ENCODE measurements at regions not wholly inside any gene's neighbourhood (a gene's known extent, or its start where the extent isn't known, plus 50 kb on each side); places are given as distances from the start of the nearest gene placed in this dataset.

DNA sequence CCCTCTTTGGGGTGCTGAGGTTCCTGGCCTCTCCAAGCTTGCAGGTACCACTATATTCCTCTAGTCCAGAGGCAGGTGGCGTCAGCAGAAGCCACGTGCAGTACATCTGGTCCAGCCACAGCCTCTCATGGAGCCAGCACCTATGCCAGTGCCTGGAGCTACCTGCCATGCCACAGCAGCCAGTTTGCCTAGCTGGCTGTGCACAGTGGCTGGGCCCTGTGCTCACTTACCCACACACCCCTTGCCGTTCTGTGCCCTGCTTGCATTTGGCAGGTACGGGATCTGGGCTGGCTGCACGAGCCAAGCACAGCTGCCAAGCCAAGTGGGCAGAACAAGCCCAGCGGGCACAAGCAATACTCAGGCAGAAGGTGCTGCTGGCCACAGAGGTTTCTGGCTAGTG lies 601.1 kb downstream of the EPHA5 start:
- Mint-ChIP-seq H3K4me1 (no peaks in the 10 kb centered on the region), H3K4me3 (no peak overlapping the region), H3K9me3 (no peaks in the 10 kb centered on the region), H3K27ac (no peak overlapping the region), H3K27me3 (no peaks in the 10 kb centered on the region), H3K36me3 (ENCODE audit: low read depth) (no peaks in the 10 kb centered on the region)
- intact Hi-C loops (cut with micrococcal nuclease), result no loop called here
- no peak for DNase-seq

DNA sequence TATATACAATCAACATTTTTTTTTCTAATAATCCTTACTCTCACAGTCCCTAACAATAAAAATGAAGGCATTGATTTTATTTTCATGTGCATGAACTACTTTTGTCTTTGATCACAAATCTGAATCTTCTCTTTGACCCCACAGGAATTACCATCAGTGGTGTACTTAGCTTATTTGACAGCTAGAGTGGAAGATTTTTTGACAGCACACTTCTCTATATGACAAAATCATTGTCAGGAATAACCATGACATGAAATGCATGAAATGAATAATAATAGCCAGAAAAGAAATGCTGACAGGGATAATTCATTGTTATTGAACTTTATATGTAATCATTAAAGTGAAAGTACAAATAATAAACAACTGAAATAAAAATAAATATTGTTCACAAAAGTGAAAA lies 604.2 kb downstream of the EPHA5 start:
- no peak overlapping the region for H3K27ac Mint-ChIP-seq
- no peaks in the 10 kb centered on the region for H3K4me1 Mint-ChIP-seq
- H3K4me3 Mint-ChIP-seq, result no peak overlapping the region
- DNase-seq, result no peak
- H3K36me3 Mint-ChIP-seq (ENCODE audit: low read depth), result no peaks in the 10 kb centered on the region
- intact Hi-C loops (cut with micrococcal nuclease), result no loop called here
- H3K27me3 Mint-ChIP-seq, result no peaks in the 10 kb centered on the region
- no peaks in the 10 kb centered on the region for H3K9me3 Mint-ChIP-seq

DNA sequence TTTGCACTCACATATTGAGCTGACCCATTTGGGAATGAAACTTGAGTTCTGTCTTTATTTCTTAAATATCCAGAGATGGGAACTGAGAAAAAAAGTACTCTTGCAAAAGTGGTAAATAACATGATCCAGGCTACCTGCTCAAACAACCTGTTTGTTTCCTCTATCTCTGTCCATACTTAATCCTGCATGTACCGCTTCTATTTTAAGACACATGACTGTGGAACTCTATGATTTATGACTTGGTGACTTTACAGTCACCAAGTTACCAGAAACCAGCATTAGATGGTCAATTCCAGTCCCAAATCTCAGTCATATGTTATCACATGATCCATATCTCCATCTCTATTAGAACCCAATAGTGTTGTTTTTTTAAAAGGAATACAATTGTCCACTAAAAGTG lies 606.7 kb downstream of the EPHA5 start:
- no peaks in the 10 kb centered on the region for H3K27me3 Mint-ChIP-seq
- no peaks in the 10 kb centered on the region for H3K36me3 Mint-ChIP-seq (ENCODE audit: low read depth)
- DNase-seq, result no peak
- peaks cover 3% of the 10 kb centered on the region for H3K9me3 Mint-ChIP-seq
- H3K4me3 Mint-ChIP-seq, result no peak overlapping the region
- no peak overlapping the region for H3K27ac Mint-ChIP-seq
- no peaks in the 10 kb centered on the region for H3K4me1 Mint-ChIP-seq
- intact Hi-C loops (cut with micrococcal nuclease), result no loop called here

DNA sequence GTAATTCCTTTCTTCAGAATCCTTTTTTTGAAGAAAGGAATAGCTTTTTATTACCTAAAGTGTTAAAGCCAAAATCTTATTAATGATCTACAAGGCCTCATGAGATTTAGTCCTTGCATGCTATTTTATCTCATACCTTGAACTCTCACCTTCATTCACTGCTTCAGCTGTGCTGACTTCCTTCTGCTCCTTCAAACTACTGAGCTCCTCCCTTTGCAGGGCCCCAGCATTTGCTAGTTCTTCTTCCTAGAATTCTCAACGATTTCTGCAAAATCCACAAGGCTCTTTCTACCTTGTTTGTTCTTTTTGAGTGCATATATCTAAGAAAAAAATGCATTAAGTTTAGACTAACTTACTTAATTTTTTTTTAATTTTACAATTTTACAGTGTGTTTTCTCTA lies 619.5 kb downstream of the EPHA5 start:
- H3K9me3 Mint-ChIP-seq, result no peaks in the 10 kb centered on the region
- H3K36me3 Mint-ChIP-seq (ENCODE audit: low read depth), result no peaks in the 10 kb centered on the region
- no peak overlapping the region for H3K4me3 Mint-ChIP-seq
- no peak for DNase-seq
- intact Hi-C loops (cut with micrococcal nuclease), result no loop called here
- no peaks in the 10 kb centered on the region for H3K4me1 Mint-ChIP-seq
- H3K27ac Mint-ChIP-seq, result no peak overlapping the region
- H3K27me3 Mint-ChIP-seq, result no peaks in the 10 kb centered on the region

DNA sequence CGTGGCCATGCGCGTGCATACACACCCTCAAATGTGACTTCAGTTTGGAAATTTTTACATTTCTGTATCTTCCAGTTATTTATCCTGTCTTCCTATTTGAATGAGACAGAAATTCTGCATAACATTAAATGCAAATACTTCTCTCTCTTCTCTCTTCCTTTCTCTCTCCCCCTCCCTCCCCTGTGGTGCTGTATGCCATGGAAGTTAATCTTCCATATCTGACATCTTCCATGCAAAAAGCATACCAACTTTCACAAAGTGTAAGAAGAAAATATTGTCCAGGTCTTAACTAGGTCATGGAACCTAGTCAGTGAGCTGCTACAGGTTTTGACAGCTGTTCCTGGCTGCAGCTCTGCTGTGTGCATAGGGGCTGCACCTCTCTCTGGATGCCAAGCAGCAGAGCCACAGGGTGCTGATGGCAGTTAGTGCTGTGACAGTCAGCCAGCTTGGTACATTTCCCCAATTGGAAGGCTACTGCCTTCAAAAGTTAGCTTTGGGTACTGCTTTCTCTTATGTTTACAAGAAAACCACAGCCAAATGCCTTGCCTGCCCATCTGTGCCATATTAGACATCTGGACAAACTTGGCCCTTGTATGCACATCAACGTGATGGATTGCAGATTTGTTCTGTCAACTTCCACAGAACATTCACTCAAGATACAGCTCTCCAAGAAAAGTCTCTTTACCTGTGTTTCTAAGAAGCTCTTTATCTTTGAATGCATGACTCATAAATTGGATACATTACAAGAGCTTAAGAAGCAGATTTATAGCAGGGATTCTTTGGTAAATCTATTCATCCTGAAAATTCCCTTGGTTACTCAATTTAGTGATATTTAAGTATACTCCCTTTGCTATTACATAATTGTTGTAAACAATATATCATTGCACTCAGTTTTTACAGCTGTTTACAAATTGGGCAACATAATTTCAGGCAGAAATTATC lies 623.8 kb downstream of the EPHA5 start:
- intact Hi-C loops (cut with micrococcal nuclease), result no loop called here
- no peaks in the 10 kb centered on the region for H3K4me1 Mint-ChIP-seq
- H3K4me3 Mint-ChIP-seq, result no peak overlapping the region
- H3K27me3 Mint-ChIP-seq, result no peaks in the 10 kb centered on the region
- H3K27ac Mint-ChIP-seq, result no peak overlapping the region
- DNase-seq, result no peak
- H3K9me3 Mint-ChIP-seq, result no peaks in the 10 kb centered on the region
- H3K36me3 Mint-ChIP-seq (ENCODE audit: low read depth), result no peaks in the 10 kb centered on the region

DNA sequence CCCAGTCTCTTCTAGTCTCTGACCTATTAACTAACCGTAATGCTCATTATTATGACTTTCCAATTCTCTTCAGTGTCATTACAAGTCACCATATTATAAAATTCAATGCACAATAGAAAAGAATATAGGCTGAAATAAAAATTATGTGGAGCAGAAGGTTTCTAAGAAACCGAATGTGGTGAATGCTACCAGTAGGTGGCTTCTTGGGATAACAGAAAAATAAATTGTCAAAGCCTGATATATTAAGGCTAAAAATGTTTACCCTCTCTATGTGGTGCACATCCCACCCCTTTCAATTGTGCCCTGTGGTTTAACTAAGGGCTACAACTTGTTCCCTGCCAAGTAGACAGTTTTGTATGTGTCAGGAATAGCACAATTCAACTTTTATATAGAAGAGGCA lies 624.6 kb upstream of the TECRL start:
- H3K4me3 Mint-ChIP-seq, result no peak overlapping the region

DNA sequence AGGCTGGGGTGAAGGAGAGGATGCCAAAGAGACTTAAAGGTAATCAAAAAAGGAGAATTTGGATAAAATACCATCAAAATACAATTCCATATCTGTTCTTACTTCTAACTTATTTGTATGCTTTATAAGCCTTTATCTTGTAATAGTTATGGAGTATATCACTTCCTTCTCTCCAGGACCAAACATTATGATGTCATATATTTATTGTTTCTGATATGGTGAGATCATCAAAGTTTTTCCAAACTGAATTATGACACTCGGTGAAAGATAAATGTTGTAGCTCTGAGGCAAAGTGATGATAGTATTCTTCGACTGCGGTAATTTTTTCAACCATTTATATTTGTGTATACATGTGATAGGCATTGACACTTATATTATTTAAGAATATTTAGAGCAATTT lies 619.3 kb upstream of the TECRL start:
- no peaks in the 10 kb centered on the region for H3K27me3 Mint-ChIP-seq

More for the DNA sequence above, 624.6 kb upstream of the TECRL start:
- DNase-seq, result no peak
- Mint-ChIP-seq H3K36me3 (ENCODE audit: low read depth) (no peaks in the 10 kb centered on the region), H3K4me1 (no peaks in the 10 kb centered on the region), H3K27me3 (no peaks in the 10 kb centered on the region), H3K27ac (no peak overlapping the region), H3K9me3 (no peaks in the 10 kb centered on the region)
- intact Hi-C loops (cut with micrococcal nuclease), result no loop called here

DNA sequence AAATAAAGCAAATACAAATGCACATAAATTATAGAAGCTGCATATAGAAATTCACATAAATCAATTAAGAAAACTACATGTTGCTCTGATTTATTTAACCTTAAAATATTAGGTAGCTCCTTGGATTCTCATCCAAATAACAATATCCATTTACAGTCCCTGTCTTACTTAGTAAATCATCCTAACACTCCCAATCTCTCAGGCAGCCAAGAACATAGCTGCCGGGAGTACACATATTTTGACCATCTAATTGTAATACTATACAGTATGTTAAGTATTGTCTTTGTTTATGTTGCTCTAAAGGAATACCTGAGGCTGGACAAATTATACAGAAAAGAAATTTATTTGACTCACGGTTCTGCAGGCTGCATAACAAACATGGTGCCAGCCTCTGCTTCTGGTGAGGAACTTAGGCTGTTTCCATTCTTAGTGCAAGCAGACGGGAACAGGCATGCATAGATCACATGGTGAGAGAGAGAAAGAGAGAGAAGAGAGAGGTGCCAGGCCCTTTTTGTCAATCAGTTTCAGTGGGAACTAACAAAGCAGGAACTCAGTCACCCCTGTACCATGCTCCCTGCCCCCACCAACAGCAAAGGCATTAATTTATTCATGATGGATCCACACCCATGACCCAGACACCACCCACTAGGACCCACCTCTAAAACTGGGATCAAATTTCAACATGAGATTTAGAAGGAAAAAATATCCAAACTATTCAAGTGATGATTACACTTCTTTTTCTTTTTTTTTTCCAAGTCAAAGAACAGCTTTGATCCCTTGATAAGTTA lies 614.8 kb upstream of the TECRL start:
- no peaks in the 10 kb centered on the region for H3K27me3 Mint-ChIP-seq
- DNase-seq, result no peak
- H3K27ac Mint-ChIP-seq, result no peak overlapping the region
- H3K4me3 Mint-ChIP-seq, result no peak overlapping the region
- no peaks in the 10 kb centered on the region for H3K4me1 Mint-ChIP-seq
- intact Hi-C loops (cut with micrococcal nuclease), result no loop called here
- H3K36me3 Mint-ChIP-seq (ENCODE audit: low read depth), result no peaks in the 10 kb centered on the region
- peaks cover 3% of the 10 kb centered on the region for H3K9me3 Mint-ChIP-seq

More for the DNA sequence above, 619.3 kb upstream of the TECRL start:
- Mint-ChIP-seq H3K9me3 (peaks cover 3% of the 10 kb centered on the region), H3K36me3 (ENCODE audit: low read depth) (no peaks in the 10 kb centered on the region), H3K4me1 (no peaks in the 10 kb centered on the region), H3K4me3 (no peak overlapping the region), H3K27ac (no peak overlapping the region)
- intact Hi-C loops (cut with micrococcal nuclease), result no loop called here
- no peak for DNase-seq

DNA sequence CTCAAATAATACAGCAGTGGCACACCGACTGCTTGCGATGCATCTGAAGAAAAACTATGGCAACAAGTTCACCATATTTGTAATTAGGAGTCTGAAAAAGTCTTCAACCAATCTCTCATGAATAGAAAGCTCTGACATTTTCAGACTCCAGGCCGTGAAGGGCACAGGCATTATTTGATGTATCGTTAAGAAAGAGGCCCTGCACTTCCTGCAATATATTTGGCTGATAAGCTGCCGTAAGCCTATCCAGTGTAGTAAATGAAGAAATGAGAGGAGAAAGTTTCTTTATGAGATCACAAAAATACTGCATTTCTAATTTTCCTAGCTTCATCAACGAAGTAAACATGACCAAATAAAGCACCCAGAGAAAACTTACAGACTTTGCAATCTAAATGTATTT lies 613.8 kb upstream of the TECRL start:
- no peaks in the 10 kb centered on the region for H3K4me1 Mint-ChIP-seq
- H3K4me3 Mint-ChIP-seq, result no peak overlapping the region

DNA sequence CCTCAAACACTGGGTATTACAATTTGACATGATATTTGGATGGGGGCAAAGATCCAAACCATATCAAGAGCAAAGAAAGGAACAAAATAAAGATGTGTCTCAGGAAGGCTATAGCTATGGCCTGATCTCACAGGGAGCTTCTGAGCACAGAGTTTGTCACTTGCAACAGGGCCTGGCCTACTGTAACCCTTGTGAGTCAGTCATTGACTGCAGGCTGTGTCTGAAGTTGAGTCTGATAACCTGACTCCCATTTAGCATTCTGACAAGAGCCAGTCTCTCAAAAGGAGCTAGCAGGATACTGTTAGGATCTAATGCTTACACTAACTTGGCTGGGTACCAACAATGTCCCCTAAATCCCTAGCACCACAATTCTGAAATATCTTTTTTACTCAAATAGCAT lies 612.5 kb upstream of the TECRL start:
- DNase-seq, result no peak
- Mint-ChIP-seq H3K4me3 (no peak overlapping the region), H3K27ac (no peak overlapping the region), H3K27me3 (no peaks in the 10 kb centered on the region), H3K4me1 (no peaks in the 10 kb centered on the region), H3K9me3 (no peaks in the 10 kb centered on the region), H3K36me3 (ENCODE audit: low read depth) (no peaks in the 10 kb centered on the region)
- intact Hi-C loops (cut with micrococcal nuclease), result no loop called here

More for the DNA sequence above, 613.8 kb upstream of the TECRL start:
- H3K36me3 Mint-ChIP-seq (ENCODE audit: low read depth), result no peaks in the 10 kb centered on the region
- H3K27me3 Mint-ChIP-seq, result no peaks in the 10 kb centered on the region
- no peak overlapping the region for H3K27ac Mint-ChIP-seq
- intact Hi-C loops (cut with micrococcal nuclease), result no loop called here
- DNase-seq, result no peak
- peaks cover 3% of the 10 kb centered on the region for H3K9me3 Mint-ChIP-seq

DNA sequence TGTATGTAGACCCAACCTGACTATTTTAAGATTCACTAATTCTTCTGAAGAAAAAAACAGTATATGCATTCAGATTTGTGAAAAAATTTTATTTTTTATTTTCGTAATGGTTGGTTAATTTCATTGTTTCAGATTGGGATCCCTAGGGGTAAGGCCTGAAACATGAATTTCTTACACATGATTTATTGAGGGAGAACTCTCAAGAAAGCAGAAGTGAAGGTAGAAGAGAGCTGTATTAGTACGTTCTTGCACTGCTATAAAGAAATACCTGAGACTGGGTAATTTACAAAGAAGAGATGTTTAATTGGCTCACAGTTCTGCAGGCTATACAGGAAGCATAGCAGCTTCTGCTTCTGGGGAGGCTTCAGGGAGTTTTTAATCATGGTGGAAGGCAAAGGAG lies 611.9 kb upstream of the TECRL start:
- H3K4me3 Mint-ChIP-seq, result no peak overlapping the region
- no peaks in the 10 kb centered on the region for H3K36me3 Mint-ChIP-seq (ENCODE audit: low read depth)
- no peaks in the 10 kb centered on the region for H3K9me3 Mint-ChIP-seq
- DNase-seq, result no peak
- H3K4me1 Mint-ChIP-seq, result no peaks in the 10 kb centered on the region
- intact Hi-C loops (cut with micrococcal nuclease), result no loop called here
- no peaks in the 10 kb centered on the region for H3K27me3 Mint-ChIP-seq
- H3K27ac Mint-ChIP-seq, result no peak overlapping the region

DNA sequence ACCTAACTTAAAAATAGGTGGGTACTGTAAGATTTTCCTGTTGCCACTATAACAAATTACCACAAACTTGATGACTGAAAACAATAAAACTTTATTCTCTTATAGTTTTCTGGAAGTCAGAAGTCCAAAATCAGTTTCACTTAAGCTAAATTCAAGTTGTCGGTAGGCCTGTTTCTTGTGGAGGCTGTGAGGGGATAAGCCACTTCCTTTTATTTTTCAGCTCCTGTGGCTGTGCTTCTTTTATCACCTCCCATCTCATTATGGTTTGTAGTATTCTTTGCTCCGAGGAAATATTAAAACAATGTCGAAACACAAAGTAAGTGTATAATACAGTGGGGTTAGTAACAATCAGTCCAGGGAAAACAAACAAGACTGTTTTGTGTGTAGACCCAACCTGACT lies 610.5 kb upstream of the TECRL start:
- Mint-ChIP-seq H3K27ac (no peak overlapping the region), H3K36me3 (ENCODE audit: low read depth) (no peaks in the 10 kb centered on the region), H3K27me3 (no peaks in the 10 kb centered on the region), H3K9me3 (no peaks in the 10 kb centered on the region), H3K4me1 (no peaks in the 10 kb centered on the region), H3K4me3 (no peak overlapping the region)
- DNase-seq, result no peak
- intact Hi-C loops (cut with micrococcal nuclease), result loop anchor here (10.0 kb wide), 1 partner anchor 235 kb away; no protein-coding TSS in a partner anchor

DNA sequence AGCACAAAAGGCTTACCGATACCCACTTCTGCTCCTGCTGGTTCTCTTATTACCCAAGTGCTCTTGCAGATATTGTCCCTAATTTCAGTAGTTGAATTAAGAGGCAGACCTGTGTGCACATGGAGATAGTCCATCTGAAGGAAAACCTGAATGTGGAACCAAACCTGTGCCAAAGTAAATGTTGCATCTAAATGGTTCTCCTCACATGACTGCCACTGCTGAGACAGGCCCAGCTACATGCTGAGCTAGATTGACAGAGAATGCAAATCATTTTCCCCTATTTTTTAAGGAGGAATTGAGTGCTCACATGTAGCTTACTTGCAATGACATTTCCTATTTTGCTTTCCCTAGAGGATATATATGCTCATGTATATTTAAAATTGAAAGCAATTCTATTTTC lies 609.1 kb upstream of the TECRL start:
- no peaks in the 10 kb centered on the region for H3K36me3 Mint-ChIP-seq (ENCODE audit: low read depth)

DNA sequence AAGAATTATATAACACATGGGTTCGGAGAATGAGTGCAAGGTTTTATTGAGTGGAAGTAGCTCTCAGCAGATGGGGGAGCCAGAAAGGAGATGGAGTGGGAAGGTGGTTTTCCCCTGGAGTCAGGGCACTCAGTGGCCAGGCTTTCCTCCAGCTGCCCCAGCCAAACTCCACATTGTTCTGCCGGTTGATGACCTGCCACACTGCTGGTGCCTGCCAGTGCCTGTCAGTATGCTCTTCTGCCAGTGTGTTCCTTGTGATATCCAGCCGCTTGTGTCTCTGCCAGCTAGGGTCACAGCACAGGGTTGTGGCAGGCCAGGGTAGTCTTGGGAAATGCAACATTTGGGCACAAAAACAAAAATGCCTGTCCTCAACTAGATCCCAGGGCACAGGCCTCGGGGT lies 604.8 kb upstream of the TECRL start:
- Mint-ChIP-seq H3K4me3 (no peak overlapping the region), H3K9me3 (no peaks in the 10 kb centered on the region), H3K27me3 (no peaks in the 10 kb centered on the region), H3K36me3 (ENCODE audit: low read depth) (no peaks in the 10 kb centered on the region), H3K4me1 (no peaks in the 10 kb centered on the region), H3K27ac (no peak overlapping the region)
- intact Hi-C loops (cut with micrococcal nuclease), result loop anchor here (10.0 kb wide), 1 partner anchor 229 kb away; no protein-coding TSS in a partner anchor
- DNase-seq, result no peak

More for the DNA sequence above, 609.1 kb upstream of the TECRL start:
- Mint-ChIP-seq H3K27ac (no peak overlapping the region), H3K27me3 (no peaks in the 10 kb centered on the region), H3K9me3 (no peaks in the 10 kb centered on the region), H3K4me1 (no peaks in the 10 kb centered on the region), H3K4me3 (no peak overlapping the region)
- intact Hi-C loops (cut with micrococcal nuclease), result loop anchor here (10.0 kb wide), 1 partner anchor 234 kb away; no protein-coding TSS in a partner anchor
- no peak for DNase-seq
